ENCODE measurements at regions not wholly inside any gene's neighbourhood (a gene's known extent, or its start where the extent isn't known, plus 50 kb on each side); places are given as distances from the start of the nearest gene placed in this dataset.
"Not testable (repeated sequence)": the region's sequence is repeated elsewhere in the genome, so short reads cannot be mapped to it uniquely, and the experiment has no call there.

GRCh38 chr18:65206551-65207260 is 544.1 kb upstream of the CDH7 start:
- Histone ChIP-seq H3K27ac (ENCODE audit: low read depth, low read length) (no peak overlapping the region), H3K4me3 (ENCODE audit: low read length) (no peak overlapping the region), H3K4me1 (ENCODE audit: control insufficient read depth, insufficient read depth, low read length) (no peaks in the 10 kb centered on the region), H3K9ac (ENCODE audit: extremely low read depth, low read length, poor library complexity, severe bottlenecking) (no peak overlapping the region), H3K27me3 (ENCODE audit: control insufficient read depth, insufficient read depth, low read length, poor library complexity, severe bottlenecking) (no peaks in the 10 kb centered on the region), H3K9me3 (ENCODE audit: control insufficient read depth, low read length) (no peaks in the 10 kb centered on the region), H3K36me3 (ENCODE audit: control insufficient read depth, insufficient read depth, low read length) (no peaks in the 10 kb centered on the region)
- Mint-ChIP-seq H3K4me3 (no peak overlapping the region), H3K4me1 (peaks cover 2% of the 10 kb centered on the region), H3K36me3 (ENCODE audit: low read depth) (no peaks in the 10 kb centered on the region), H3K27ac (no peak overlapping the region), H3K9me3 (no peaks in the 10 kb centered on the region), H3K27me3 (ENCODE audit: insufficient read depth) (no peaks in the 10 kb centered on the region)
- 91 to 93% methylated on average over 13 to 24 of the region's 24 CpGs for WGBS, 2 experiments (ENCODE audit: insufficient coverage in 1 of 2, insufficient read length in 1 of 2)
- peak; percentile 85 for TF ChIP-seq CTCF (conservative IDR thresholded peaks at IDR 0.05)
- peak; percentile 89 for DNase-seq

DNA sequence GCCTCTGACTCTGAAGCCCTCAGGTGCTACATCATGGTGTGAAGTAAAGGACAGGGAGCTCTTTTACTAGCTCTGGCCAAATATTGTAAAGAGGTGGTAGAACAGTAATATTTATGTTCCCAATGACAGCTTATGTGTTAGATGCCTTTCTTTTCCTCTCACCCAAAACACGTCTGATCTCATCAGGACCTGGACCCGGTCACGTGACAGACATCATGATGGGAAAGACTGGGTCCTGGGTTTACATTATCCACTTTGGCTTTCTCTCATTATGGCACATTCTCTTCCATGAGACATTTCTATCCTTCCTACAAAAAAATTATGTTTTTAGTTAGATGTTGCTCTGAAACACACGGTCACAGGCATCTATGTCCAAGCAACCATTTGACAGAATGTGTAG is 548.7 kb upstream of the CDH7 start:
- H3K9ac ChIP-seq (ENCODE audit: extremely low read depth, low read length, poor library complexity, severe bottlenecking): no peak overlapping the region
- Mint-ChIP-seq H3K4me1 (peaks cover 2% of the 10 kb centered on the region), H3K4me3 (no peak overlapping the region), H3K9me3 (no peaks in the 10 kb centered on the region), H3K36me3 (ENCODE audit: low read depth) (no peaks in the 10 kb centered on the region), H3K27ac (no peak overlapping the region), H3K27me3 (ENCODE audit: insufficient read depth) (no peaks in the 10 kb centered on the region)
- 99 to 100% methylated on average over 3 to 4 of the region's 4 CpGs for WGBS, 2 experiments (ENCODE audit: insufficient coverage in 1 of 2, insufficient read length in 1 of 2)
- no peak for DNase-seq
- H3K4me3 ChIP-seq (ENCODE audit: low read length): no peak overlapping the region
- H3K36me3 ChIP-seq (ENCODE audit: control insufficient read depth, insufficient read depth, low read length): no peaks in the 10 kb centered on the region
- no peak for TF ChIP-seq CTCF (conservative IDR thresholded peaks at IDR 0.05)
- no peaks in the 10 kb centered on the region for H3K9me3 ChIP-seq (ENCODE audit: control insufficient read depth, low read length)
- no peak overlapping the region for H3K27ac ChIP-seq (ENCODE audit: low read depth, low read length)
- H3K27me3 ChIP-seq (ENCODE audit: control insufficient read depth, insufficient read depth, low read length, poor library complexity, severe bottlenecking): no peaks in the 10 kb centered on the region
- no peaks in the 10 kb centered on the region for H3K4me1 ChIP-seq (ENCODE audit: control insufficient read depth, insufficient read depth, low read length)

DNA sequence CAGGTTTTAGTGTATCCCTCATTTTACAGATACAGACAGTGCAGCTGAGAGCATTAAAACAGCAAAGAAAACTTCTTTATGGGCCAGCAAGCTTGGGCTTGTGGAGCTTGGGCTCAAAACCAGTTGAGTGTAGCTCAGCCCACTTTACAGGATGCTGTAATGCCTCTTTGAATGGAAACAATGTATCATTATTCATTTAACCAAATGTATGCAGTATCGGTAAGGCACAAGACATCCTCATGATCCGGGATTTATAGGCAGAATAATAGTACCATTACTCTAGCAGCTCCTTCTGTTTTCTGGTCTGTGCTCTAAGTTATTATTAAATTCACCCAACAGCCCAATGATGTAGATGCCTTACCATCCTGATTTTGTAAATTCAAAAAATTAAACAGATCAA is 575.1 kb upstream of the CDH7 start:
- Histone ChIP-seq H3K4me3 (ENCODE audit: low read length) (no peak overlapping the region), H3K9ac (ENCODE audit: extremely low read depth, low read length, poor library complexity, severe bottlenecking) (no peak overlapping the region), H3K27ac (ENCODE audit: low read depth, low read length) (no peak overlapping the region), H3K9me3 (ENCODE audit: control insufficient read depth, low read length) (no peaks in the 10 kb centered on the region), H3K4me1 (ENCODE audit: control insufficient read depth, insufficient read depth, low read length) (no peaks in the 10 kb centered on the region), H3K27me3 (ENCODE audit: control insufficient read depth, insufficient read depth, low read length, poor library complexity, severe bottlenecking) (no peaks in the 10 kb centered on the region), H3K36me3 (ENCODE audit: control insufficient read depth, insufficient read depth, low read length) (no peaks in the 10 kb centered on the region)
- 96 to 100% methylated on average over 1 to 2 of the region's 2 CpGs for WGBS, 2 experiments (ENCODE audit: insufficient coverage in 1 of 2, insufficient read length in 1 of 2)
- Mint-ChIP-seq H3K4me1 (no peaks in the 10 kb centered on the region), H3K27ac (no peak overlapping the region), H3K36me3 (ENCODE audit: low read depth) (no peaks in the 10 kb centered on the region), H3K9me3 (peaks cover 22% of the 10 kb centered on the region), H3K27me3 (ENCODE audit: insufficient read depth) (no peaks in the 10 kb centered on the region), H3K4me3 (no peak overlapping the region)
- no peak for DNase-seq
- no peak for TF ChIP-seq CTCF (conservative IDR thresholded peaks at IDR 0.05)

- 83 to 91% methylated on average over 1 to 9 of the region's 13 CpGs for WGBS, 2 experiments (ENCODE audit: insufficient coverage in 1 of 2, insufficient read length in 1 of 2)
- H3K4me3 Mint-ChIP-seq; H3K4me3 ChIP-seq (ENCODE audit: low read length); H3K27ac ChIP-seq (ENCODE audit: low read depth, low read length); H3K27me3 Mint-ChIP-seq (ENCODE audit: insufficient read depth); H3K9ac ChIP-seq (ENCODE audit: extremely low read depth, low read length, poor library complexity, severe bottlenecking); H3K9me3 ChIP-seq (ENCODE audit: control insufficient read depth, low read length); H3K4me1 ChIP-seq (ENCODE audit: control insufficient read depth, insufficient read depth, low read length); H3K4me1 Mint-ChIP-seq; H3K27me3 ChIP-seq (ENCODE audit: control insufficient read depth, insufficient read depth, low read length, poor library complexity, severe bottlenecking); H3K36me3 Mint-ChIP-seq (ENCODE audit: low read depth); H3K36me3 ChIP-seq (ENCODE audit: control insufficient read depth, insufficient read depth, low read length); DNase-seq; H3K27ac Mint-ChIP-seq: not testable (repeated sequence)
- peaks cover 24% of the 10 kb centered on the region for H3K9me3 Mint-ChIP-seq
Measured at GRCh38 chr18:65162086-65162485, 588.7 kb upstream of the CDH7 start.

Data from endodermal cell (in vitro differentiated cells).